Stomach smooth muscle (tissue), 2 donors: ENCODE measurements at regions not wholly inside any gene's neighbourhood (a gene's known extent, or its start where the extent isn't known, plus 50 kb on each side); places are given as distances from the start of the nearest gene placed in this dataset.
"Not testable (repeated sequence)": the region's sequence is repeated elsewhere in the genome, so short reads cannot be mapped to it uniquely, and the experiment has no call there.

ENCODE experiments used
- H3K27ac ChIP-seq: one replicate; pipeline ENCODE4 v1.7.0; 2013; ENCODE audit warnings: mild to moderate bottlenecking, low read length, inconsistent platforms
- H3K27me3 ChIP-seq, 2 donors: one replicate each; pipeline ENCODE4 v1.7.0; 2013; ENCODE audit warnings: low read length in 2 of 2; ENCODE audit not compliant: insufficient read depth in 2 of 2, control insufficient read depth in 1 of 2
- H3K36me3 ChIP-seq, 2 donors: one replicate each; pipeline ENCODE4 v1.7.0; 2013; ENCODE audit warnings: low read length in 2 of 2; ENCODE audit not compliant: control insufficient read depth in 2 of 2, insufficient read depth in 2 of 2
- H3K4me1 ChIP-seq: one replicate; pipeline ENCODE4 v1.7.0; 2013; ENCODE audit warnings: low read length; ENCODE audit not compliant: control insufficient read depth, insufficient read depth
- H3K4me3 ChIP-seq, 2 donors: one replicate each; pipeline ENCODE4 v1.7.0; 2013; ENCODE audit warnings: low read length in 2 of 2
- H3K9ac ChIP-seq, 2 donors: one replicate each; pipeline ENCODE4 v1.7.0; 2013; ENCODE audit warnings: low read length in 2 of 2, mild to moderate bottlenecking in 1 of 2
- H3K9me3 ChIP-seq, 2 donors: one replicate each; pipeline ENCODE4 v1.7.0; 2013; ENCODE audit warnings: low read length in 2 of 2; ENCODE audit not compliant: control insufficient read depth in 2 of 2
- donor health status: healthy.
- donor health status: Pancreatic carcinoma.

DNA sequence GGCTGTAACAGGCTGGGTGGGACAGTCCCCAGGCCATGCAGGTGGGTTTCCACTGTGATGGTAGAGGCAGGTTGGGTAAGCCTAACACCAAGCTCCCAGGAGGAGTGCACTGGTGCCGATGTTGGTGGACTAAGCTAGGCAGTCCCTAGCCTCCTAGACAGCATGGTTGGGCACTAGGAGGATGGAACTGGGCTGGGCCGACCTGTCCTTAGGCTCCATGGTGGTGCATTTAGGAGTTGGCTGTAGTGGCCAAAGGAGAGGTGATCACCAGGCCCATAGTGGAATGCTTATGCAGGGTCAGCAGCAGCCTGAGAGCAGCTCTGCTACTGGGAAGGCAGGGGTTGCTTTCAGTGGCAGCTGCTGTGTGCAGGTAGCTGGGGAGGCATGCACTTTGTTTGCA is 247.7 kb upstream of the CNTNAP2 start:
- no peak overlapping the region for H3K9ac ChIP-seq
- H3K36me3 ChIP-seq = no peaks in the 10 kb centered on the region

DNA sequence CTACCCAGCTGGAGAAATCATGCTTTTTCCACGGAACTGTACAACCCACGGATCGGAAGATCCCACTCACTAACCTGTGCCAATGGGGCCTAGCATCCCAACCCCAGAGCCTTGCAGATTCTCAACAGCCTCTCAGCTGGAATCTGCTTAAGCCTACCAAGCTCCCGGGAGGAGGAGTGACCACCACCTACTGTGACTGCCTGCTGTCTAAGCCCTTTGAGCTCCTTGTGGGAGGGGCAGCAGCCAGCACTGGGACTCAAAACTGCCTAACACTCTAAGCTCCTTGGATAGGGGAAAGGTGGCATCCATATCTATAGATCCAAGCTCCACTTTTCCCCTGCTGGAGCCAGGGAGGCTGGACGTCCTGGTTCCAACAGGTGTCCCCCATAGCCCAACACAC is 254.4 kb upstream of the CNTNAP2 start:
- Histone ChIP-seq H3K36me3 (no peaks in the 10 kb centered on the region), H3K9me3 (peaks cover 0 to 4% of the 10 kb centered on the region in 2 donors), H3K27me3 (no peaks in the 10 kb centered on the region), H3K27ac (no peak overlapping the region), H3K9ac (no peak overlapping the region), H3K4me3 (no peak overlapping the region), H3K4me1 (no peaks in the 10 kb centered on the region)

More for the DNA sequence above, 247.7 kb upstream of the CNTNAP2 start:
- H3K27ac ChIP-seq = no peak overlapping the region
- peaks cover 0 to 3% of the 10 kb centered on the region in 2 donors for H3K9me3 ChIP-seq
- peak overlapping the region in 1 of 2 donors; percentile 31 for H3K4me3 ChIP-seq
- no peaks in the 10 kb centered on the region for H3K4me1 ChIP-seq
- H3K27me3 ChIP-seq = no peaks in the 10 kb centered on the region

GRCh38 chr7:145860809-145861208 is 255.8 kb upstream of the CNTNAP2 start:
- Histone ChIP-seq H3K4me3 (no peak overlapping the region), H3K4me1 (no peaks in the 10 kb centered on the region), H3K27ac (no peak overlapping the region), H3K36me3 (no peaks in the 10 kb centered on the region), H3K27me3 (no peaks in the 10 kb centered on the region), H3K9ac (no peak overlapping the region), H3K9me3 (peaks cover 0 to 4% of the 10 kb centered on the region in 2 donors)

GRCh38 chr7:145850636-145851035 is 266.0 kb upstream of the CNTNAP2 start:
- Histone ChIP-seq H3K9me3 (peaks cover 0 to 3% of the 10 kb centered on the region in 2 donors), H3K4me3 (no peak overlapping the region), H3K4me1 (no peaks in the 10 kb centered on the region), H3K27me3 (no peaks in the 10 kb centered on the region), H3K9ac (no peak overlapping the region), H3K36me3 (no peaks in the 10 kb centered on the region), H3K27ac (no peak overlapping the region)

DNA sequence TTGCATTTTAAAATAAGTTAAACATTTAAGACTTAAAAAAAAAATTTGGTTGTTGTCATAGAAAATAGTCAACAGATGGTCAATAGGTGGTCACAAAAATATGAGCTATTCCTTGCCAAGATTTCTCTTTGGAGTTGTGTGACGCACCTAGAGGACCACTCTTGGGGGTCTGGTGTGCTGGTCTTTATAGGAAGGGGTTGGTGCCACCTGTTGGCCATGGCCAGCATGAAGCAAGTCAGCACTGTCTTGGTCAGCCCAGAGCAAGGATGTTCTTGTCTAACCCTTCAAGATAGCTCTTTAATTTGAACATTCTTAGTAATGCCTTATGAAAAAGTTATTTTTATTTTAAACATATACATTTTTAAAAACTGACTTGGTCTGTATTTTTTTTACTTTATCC is 267.9 kb upstream of the CNTNAP2 start:
- Histone ChIP-seq H3K36me3 (no peaks in the 10 kb centered on the region), H3K4me3 (no peak overlapping the region)

GRCh38 chr7:145845345-145845744 is 271.3 kb upstream of the CNTNAP2 start:
- H3K9ac ChIP-seq = no peak overlapping the region
- no peaks in the 10 kb centered on the region for H3K4me1 ChIP-seq
- no peaks in the 10 kb centered on the region for H3K27me3 ChIP-seq
- H3K27ac ChIP-seq = no peak overlapping the region
- no peaks in the 10 kb centered on the region for H3K36me3 ChIP-seq
- no peak overlapping the region for H3K4me3 ChIP-seq
- no peaks in the 10 kb centered on the region for H3K9me3 ChIP-seq

More for the DNA sequence above, 267.9 kb upstream of the CNTNAP2 start:
- no peak overlapping the region for H3K27ac ChIP-seq
- no peak overlapping the region for H3K9ac ChIP-seq
- H3K9me3 ChIP-seq = no peaks in the 10 kb centered on the region
- no peaks in the 10 kb centered on the region for H3K27me3 ChIP-seq
- no peaks in the 10 kb centered on the region for H3K4me1 ChIP-seq

GRCh38 chr7:145839814-145840213 is 276.8 kb upstream of the CNTNAP2 start:
- no peak overlapping the region for H3K4me3 ChIP-seq
- H3K4me1 ChIP-seq = no peaks in the 10 kb centered on the region
- H3K27ac ChIP-seq = no peak overlapping the region
- no peaks in the 10 kb centered on the region for H3K27me3 ChIP-seq
- H3K9me3 ChIP-seq = no peaks in the 10 kb centered on the region
- H3K9ac ChIP-seq = no peak overlapping the region
- no peaks in the 10 kb centered on the region for H3K36me3 ChIP-seq

- H3K9ac ChIP-seq = no peak overlapping the region
- H3K4me1 ChIP-seq = no peaks in the 10 kb centered on the region
- no peak overlapping the region for H3K27ac ChIP-seq
- H3K9me3 ChIP-seq = no peaks in the 10 kb centered on the region
- no peak overlapping the region for H3K4me3 ChIP-seq
- H3K36me3 ChIP-seq = no peaks in the 10 kb centered on the region
- no peaks in the 10 kb centered on the region for H3K27me3 ChIP-seq
Observed at GRCh38 chr7:145831616-145832206, 284.9 kb upstream of the CNTNAP2 start.

- no peak overlapping the region for H3K9ac ChIP-seq
- H3K27me3 ChIP-seq = no peaks in the 10 kb centered on the region
- H3K4me1 ChIP-seq = no peaks in the 10 kb centered on the region
- no peaks in the 10 kb centered on the region for H3K36me3 ChIP-seq
- H3K27ac ChIP-seq = no peak overlapping the region
- no peak overlapping the region for H3K4me3 ChIP-seq
- no peaks in the 10 kb centered on the region for H3K9me3 ChIP-seq
Observed at GRCh38 chr7:145817687-145818086, 298.9 kb upstream of the CNTNAP2 start.

DNA sequence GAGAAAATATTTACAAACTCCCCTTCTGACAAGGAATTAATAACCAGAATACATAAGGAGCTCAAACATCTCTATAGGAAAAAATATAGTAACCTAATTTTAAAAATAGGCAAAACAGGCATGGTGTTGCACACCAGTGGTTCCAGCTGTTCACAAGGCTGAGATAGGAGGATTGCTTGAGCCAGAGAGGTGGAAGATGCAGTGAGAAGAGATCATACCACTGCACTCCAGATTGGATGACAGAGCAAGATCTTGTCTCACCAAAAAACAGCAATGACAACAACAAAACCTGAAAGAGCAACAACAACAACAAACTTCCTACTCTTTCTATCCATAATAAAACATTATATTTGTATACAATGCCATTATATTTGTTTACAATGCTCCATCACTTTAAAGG is 304.4 kb upstream of the CNTNAP2 start:
- Histone ChIP-seq H3K27ac (no peak overlapping the region), H3K36me3 (no peaks in the 10 kb centered on the region), H3K27me3 (no peaks in the 10 kb centered on the region), H3K9ac (no peak overlapping the region), H3K4me1 (no peaks in the 10 kb centered on the region), H3K4me3 (no peak overlapping the region), H3K9me3 (no peaks in the 10 kb centered on the region)

- H3K9me3 ChIP-seq, H3K27ac ChIP-seq, H3K4me1 ChIP-seq, H3K9ac ChIP-seq, H3K36me3 ChIP-seq, H3K4me3 ChIP-seq, H3K27me3 ChIP-seq: not testable (repeated sequence)
Observed at GRCh38 chr7:145805496-145805895, 311.1 kb upstream of the CNTNAP2 start.
